ENCODE measurements at regions not wholly inside any gene's neighbourhood (a gene's known extent, or its start where the extent isn't known, plus 50 kb on each side); places are given as distances from the start of the nearest gene placed in this dataset.

- no peak for TF ChIP-seq REST (IDR thresholded peaks at IDR 0.05; ENCODE audit: insufficient read depth in 1 of 2, low read depth in 2 of 2, low read length in 2 of 2)
- TF ChIP-seq POLR2AphosphoS5 (IDR thresholded peaks at IDR 0.05; ENCODE audit: low read depth, low read length), result no peak
Measured at GRCh38 chrX:121169099-121170035, 122.0 kb downstream of the GLUD2 start.

Measured in PFSK-1 (cell line).